ENCODE measurements at regions not wholly inside any gene's neighbourhood (a gene's known extent, or its start where the extent isn't known, plus 50 kb on each side); places are given as distances from the start of the nearest gene placed in this dataset.
"Not testable (repeated sequence)": the region's sequence is repeated elsewhere in the genome, so short reads cannot be mapped to it uniquely, and the experiment has no call there.

DNA sequence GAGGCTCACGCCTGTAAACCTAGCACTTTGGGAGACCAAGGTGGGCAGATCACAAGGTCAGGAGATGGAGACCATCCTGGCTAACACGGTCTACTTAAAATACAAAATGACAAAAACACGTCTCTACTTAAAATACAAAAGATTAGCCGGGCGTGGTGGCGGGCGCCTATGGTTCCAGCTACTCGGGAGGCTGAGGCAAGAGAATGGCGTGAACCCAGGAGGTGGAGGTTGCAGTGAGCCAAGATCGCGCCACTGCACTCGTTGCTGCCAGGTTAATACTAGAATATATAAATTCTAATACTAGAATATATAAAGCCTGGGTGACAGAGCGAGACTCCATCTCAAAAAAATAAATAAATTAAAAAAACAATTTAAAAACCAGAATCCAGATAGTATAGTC is 588.7 kb upstream of the CDH7 start:
- TF ChIP-seq, protein P1, sequence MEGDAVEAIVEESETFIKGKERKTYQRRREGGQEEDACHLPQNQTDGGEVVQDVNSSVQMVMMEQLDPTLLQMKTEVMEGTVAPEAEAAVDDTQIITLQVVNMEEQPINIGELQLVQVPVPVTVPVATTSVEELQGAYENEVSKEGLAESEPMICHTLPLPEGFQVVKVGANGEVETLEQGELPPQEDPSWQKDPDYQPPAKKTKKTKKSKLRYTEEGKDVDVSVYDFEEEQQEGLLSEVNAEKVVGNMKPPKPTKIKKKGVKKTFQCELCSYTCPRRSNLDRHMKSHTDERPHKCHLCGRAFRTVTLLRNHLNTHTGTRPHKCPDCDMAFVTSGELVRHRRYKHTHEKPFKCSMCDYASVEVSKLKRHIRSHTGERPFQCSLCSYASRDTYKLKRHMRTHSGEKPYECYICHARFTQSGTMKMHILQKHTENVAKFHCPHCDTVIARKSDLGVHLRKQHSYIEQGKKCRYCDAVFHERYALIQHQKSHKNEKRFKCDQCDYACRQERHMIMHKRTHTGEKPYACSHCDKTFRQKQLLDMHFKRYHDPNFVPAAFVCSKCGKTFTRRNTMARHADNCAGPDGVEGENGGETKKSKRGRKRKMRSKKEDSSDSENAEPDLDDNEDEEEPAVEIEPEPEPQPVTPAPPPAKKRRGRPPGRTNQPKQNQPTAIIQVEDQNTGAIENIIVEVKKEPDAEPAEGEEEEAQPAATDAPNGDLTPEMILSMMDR (IDR thresholded peaks at IDR 0.05) = not testable (repeated sequence)
- TF ChIP-seq POLR2A (IDR thresholded peaks at IDR 0.05) = not testable (repeated sequence)

All from adrenal gland (tissue), 5 donors.